Fibroblast of the aortic adventitia (primary cell): ENCODE measurements at regions not wholly inside any gene's neighbourhood (a gene's known extent, or its start where the extent isn't known, plus 50 kb on each side); places are given as distances from the start of the nearest gene placed in this dataset.

ENCODE experiments used
- DNase-seq: peaks from one replicate; pipeline ENCODE4 v3.0.0-alpha.2; 2010; ENCODE audit warnings: low read depth
- H3K4me3 ChIP-seq: 2 replicates; pipeline ENCODE4 v1.5.1; 2011; ENCODE audit warnings: low read depth, mild to moderate bottlenecking, control low read depth, low read length, moderate library complexity
- TF ChIP-seq, protein P1 (sequence below): IDR thresholded peaks from 2 replicates; pipeline ENCODE4 v1.5.1; 2011; ENCODE audit warnings: mild to moderate bottlenecking, low read length, control low read depth, inconsistent platforms; ENCODE audit not compliant: insufficient read depth

DNA sequence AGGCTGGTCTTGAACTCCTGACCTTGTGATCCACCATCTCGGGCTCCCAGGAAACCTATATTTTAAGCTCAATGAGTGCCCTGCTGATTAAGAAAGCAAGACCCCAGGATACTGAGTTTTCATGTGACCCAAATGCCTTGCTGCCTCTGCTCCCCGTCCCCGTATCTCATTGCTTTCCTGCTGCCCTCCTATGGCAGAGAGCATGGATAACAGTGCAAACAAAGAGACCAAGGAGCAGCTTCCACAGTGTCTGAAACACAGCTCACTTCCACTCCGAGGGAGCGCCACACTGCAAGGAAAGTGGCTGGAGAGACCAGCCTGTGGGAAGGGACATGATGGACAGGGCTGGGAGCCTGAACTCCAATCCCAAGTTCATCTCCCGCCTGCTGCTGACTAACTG lies 246.8 kb downstream of the TMEM182 start:
- DNase-seq: no peak
- TF ChIP-seq, protein P1, sequence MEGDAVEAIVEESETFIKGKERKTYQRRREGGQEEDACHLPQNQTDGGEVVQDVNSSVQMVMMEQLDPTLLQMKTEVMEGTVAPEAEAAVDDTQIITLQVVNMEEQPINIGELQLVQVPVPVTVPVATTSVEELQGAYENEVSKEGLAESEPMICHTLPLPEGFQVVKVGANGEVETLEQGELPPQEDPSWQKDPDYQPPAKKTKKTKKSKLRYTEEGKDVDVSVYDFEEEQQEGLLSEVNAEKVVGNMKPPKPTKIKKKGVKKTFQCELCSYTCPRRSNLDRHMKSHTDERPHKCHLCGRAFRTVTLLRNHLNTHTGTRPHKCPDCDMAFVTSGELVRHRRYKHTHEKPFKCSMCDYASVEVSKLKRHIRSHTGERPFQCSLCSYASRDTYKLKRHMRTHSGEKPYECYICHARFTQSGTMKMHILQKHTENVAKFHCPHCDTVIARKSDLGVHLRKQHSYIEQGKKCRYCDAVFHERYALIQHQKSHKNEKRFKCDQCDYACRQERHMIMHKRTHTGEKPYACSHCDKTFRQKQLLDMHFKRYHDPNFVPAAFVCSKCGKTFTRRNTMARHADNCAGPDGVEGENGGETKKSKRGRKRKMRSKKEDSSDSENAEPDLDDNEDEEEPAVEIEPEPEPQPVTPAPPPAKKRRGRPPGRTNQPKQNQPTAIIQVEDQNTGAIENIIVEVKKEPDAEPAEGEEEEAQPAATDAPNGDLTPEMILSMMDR: no peak
- H3K4me3 ChIP-seq: no peak overlapping the region

DNA sequence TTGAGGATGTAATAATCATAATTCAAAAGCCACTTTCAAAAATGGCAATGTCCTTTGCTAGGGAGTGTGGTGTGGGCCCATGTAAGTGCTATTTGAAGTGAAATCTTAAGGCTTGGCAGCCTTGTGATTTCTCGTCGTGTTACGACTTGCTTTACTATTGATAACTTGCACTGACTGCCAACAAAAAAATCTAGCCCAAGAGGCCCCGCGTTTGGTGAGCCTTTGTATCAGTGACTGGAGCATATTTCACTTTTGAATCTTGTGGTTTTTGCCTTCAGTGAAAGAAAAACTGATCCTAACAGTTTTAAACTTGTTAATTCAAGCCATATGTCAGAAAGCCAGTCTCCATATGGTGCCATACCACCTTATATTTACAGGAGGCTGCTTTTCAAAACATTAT lies 248.0 kb downstream of the TMEM182 start:
- TF ChIP-seq, protein P1: no peak
- no peak for DNase-seq
- H3K4me3 ChIP-seq: no peak overlapping the region

DNA sequence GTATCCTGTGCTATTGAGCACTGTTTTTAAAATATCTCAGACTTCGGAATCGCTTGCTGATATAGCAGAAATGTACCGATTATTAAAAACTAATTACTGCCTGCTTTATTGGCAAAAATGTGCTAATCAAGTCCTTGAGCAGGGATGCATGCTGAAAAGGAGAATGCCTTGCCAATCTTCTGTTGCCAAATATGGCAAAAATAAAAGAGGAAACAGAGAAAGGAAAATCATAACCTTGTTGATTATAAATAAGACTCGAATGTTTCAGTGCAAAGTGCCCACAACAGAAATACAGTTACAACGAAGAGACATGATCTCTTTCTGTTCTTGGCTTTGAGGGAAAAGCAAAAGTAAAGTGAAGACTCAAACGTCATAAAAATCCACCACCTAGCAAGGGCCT lies 248.5 kb downstream of the TMEM182 start:
- no peak overlapping the region for H3K4me3 ChIP-seq
- DNase-seq: no peak
- TF ChIP-seq, protein P1: no peak

DNA sequence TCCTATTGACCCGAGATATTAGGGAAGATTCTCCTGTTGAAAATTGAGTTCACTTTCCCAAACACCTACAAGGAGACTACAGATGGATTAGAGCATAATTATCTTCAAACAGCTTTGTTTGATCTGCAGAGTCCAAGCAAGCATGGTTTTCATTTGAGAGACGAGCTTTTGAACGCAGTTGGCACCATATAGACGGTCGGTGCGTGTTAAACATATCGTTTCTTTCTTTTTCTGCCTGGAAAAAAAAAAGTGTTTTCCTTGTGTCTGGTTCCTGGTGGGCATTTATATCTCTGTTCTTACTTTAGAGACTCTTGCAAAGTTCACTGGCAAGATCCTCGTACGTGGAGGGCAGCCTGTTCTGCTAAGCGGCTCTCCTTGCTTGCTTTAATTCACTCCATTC lies 248.9 kb downstream of the TMEM182 start:
- no peak for DNase-seq
- no peak overlapping the region for H3K4me3 ChIP-seq
- TF ChIP-seq, protein P1: no peak

DNA sequence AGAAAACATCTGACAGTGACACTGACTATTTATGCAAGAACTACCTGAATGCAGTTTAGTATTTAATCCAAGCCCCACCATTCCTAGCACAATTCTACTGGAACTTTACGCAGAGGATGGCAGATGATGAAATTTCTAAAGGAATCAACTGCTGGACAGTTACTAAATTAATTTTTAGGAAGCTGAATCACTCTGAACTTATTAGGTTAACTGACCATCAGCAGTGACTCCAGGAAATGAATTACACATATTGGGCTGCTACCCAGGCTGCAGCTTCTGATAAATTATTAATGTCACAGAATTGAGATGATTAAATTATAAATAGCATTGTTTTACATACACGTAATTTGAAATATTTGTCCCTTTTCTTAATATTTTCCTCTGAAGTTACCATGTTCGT lies 250.8 kb downstream of the TMEM182 start:
- no peak overlapping the region for H3K4me3 ChIP-seq
- TF ChIP-seq, protein P1: no peak
- DNase-seq: no peak

DNA sequence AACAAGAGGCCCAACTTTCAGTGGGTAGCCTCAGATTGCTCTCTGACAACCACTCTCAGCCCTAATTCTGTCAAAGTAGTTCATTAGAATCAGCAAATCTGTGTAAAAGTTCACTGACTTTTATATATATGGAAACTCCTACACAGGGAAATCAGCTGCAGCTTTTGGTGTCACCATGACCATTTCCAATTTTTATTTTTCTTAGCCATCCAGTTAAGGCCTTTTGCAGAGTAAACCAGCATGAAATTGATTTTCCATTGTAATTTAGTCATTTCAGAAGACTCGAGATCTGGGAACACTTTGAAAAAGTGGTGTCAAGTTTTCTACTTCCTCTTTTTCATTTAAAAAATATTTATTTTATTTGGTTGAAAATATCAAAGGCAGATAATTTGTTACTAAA lies 263.2 kb downstream of the TMEM182 start:
- TF ChIP-seq, protein P1: no peak
- no peak for DNase-seq
- H3K4me3 ChIP-seq: no peak overlapping the region

DNA sequence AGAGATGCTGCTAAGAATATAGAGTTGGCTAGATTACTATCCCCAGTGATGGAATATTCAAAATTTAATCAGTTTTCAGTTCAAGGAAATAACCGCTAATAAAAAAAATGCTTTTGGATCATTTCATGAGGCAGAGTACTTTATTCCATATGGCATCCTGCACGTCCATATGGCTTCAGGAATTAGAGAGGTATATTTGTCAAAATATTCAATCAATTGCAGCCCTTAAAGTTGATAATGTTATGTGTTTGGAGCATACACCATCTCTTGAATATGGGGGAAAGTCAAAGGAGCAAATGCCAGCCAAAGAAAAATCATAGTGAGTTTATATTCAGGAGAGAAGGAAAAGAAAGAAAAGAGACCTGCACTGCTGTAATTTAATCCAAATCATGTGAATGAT lies 266.4 kb downstream of the TMEM182 start:
- no peak for DNase-seq
- TF ChIP-seq, protein P1: no peak
- H3K4me3 ChIP-seq: no peak overlapping the region
